ENCODE measurements at regions not wholly inside any gene's neighbourhood (a gene's known extent, or its start where the extent isn't known, plus 50 kb on each side); places are given as distances from the start of the nearest gene placed in this dataset.

- no peak for TF ChIP-seq POLR2AphosphoS5 (IDR thresholded peaks at IDR 0.05; ENCODE audit: low read depth, low read length)
- TF ChIP-seq CTCF (IDR thresholded peaks at IDR 0.05), result no peak
- TF ChIP-seq REST (IDR thresholded peaks at IDR 0.05; ENCODE audit: insufficient read depth in 1 of 2, low read depth in 2 of 2, low read length in 1 of 2), result no peak
Measured at GRCh38 chr18:71405169-71405809, 1116.4 kb downstream of the SOCS6 start.
